AG20443 (cell line): ENCODE measurements at regions not wholly inside any gene's neighbourhood (a gene's known extent, or its start where the extent isn't known, plus 50 kb on each side); places are given as distances from the start of the nearest gene placed in this dataset.
A peak's percentile ranks its signal among the peaks of the same experiment; 100 is the strongest.
"Not testable (repeated sequence)": the region's sequence is repeated elsewhere in the genome, so short reads cannot be mapped to it uniquely, and the experiment has no call there.

Source experiments
- DNase-seq: peaks from one replicate; pipeline ENCODE4 v3.0.0; 2012; ENCODE audit warnings: low spot score, mixed read lengths

GRCh38 chr1:99361406-99361805 is 97.1 kb downstream of the PLPPR4 start:
- no peak for DNase-seq

- no peak for DNase-seq
Measured at GRCh38 chr1:99363531-99363930, 99.2 kb downstream of the PLPPR4 start.

GRCh38 chr1:99365141-99365540 is 100.8 kb downstream of the PLPPR4 start:
- DNase-seq: no peak

- DNase-seq: no peak
Measured at GRCh38 chr1:99365545-99365944, 101.3 kb downstream of the PLPPR4 start.

- no peak for DNase-seq
Measured at GRCh38 chr1:99369154-99369553, 104.9 kb downstream of the PLPPR4 start.

GRCh38 chr1:99370476-99370875 is 106.2 kb downstream of the PLPPR4 start:
- no peak for DNase-seq

- DNase-seq: no peak
Measured at GRCh38 chr1:99371413-99371812, 107.1 kb downstream of the PLPPR4 start.

- no peak for DNase-seq
Measured at GRCh38 chr1:99374109-99374508, 109.8 kb downstream of the PLPPR4 start.

- DNase-seq: not testable (repeated sequence)
Measured at GRCh38 chr1:99374693-99375092, 110.4 kb downstream of the PLPPR4 start.

- no peak for DNase-seq
Measured at GRCh38 chr1:99384021-99384420, 119.7 kb downstream of the PLPPR4 start.

- no peak for DNase-seq
Measured at GRCh38 chr1:99385852-99386251, 121.6 kb downstream of the PLPPR4 start.

GRCh38 chr1:99396389-99396788 is 132.1 kb downstream of the PLPPR4 start:
- DNase-seq: no peak

GRCh38 chr1:99397029-99397428 is 132.7 kb downstream of the PLPPR4 start:
- DNase-seq: no peak

- no peak for DNase-seq
Measured at GRCh38 chr1:99397863-99398262, 133.6 kb downstream of the PLPPR4 start.

- not testable (repeated sequence) for DNase-seq
Measured at GRCh38 chr1:99401556-99401955, 137.3 kb downstream of the PLPPR4 start.

GRCh38 chr1:99404399-99404798 is 140.1 kb downstream of the PLPPR4 start:
- DNase-seq: not testable (repeated sequence)

GRCh38 chr1:99405325-99405724 is 141.0 kb downstream of the PLPPR4 start:
- DNase-seq: not testable (repeated sequence)

- DNase-seq: no peak
Measured at GRCh38 chr1:99407018-99407417, 142.7 kb downstream of the PLPPR4 start.

GRCh38 chr1:99424087-99424486 is 159.8 kb downstream of the PLPPR4 start:
- no peak for DNase-seq

GRCh38 chr1:99429754-99430153 is 165.5 kb downstream of the PLPPR4 start:
- DNase-seq: no peak

GRCh38 chr1:99438656-99439230 is 174.5 kb downstream of the PLPPR4 start:
- no peak for DNase-seq

- no peak for DNase-seq
Measured at GRCh38 chr1:99439433-99440075, 175.3 kb downstream of the PLPPR4 start.

- DNase-seq: peak; percentile 31
Measured at GRCh38 chr1:99441299-99442095, 177.2 kb downstream of the PLPPR4 start.
